GM12878 (cell line): ENCODE measurements at regions not wholly inside any gene's neighbourhood (a gene's known extent, or its start where the extent isn't known, plus 50 kb on each side); places are given as distances from the start of the nearest gene placed in this dataset.

Experiments
- BCL3 ChIP-seq: IDR thresholded peaks from 2 replicates; pipeline ENCODE4 v1.6.1; 2011; ENCODE audit warnings: borderline replicate concordance, low read depth, mild to moderate bottlenecking, moderate library complexity, low read length; ENCODE audit not compliant: insufficient read depth, poor library complexity, severe bottlenecking
- ESRRA ChIP-seq: IDR thresholded peaks from 2 replicates; pipeline ENCODE4 v1.6.1; 2012; ENCODE audit warnings: mild to moderate bottlenecking, low read length, improper control_type of control experiment
- HDGF ChIP-seq: fragments of 450-650 bp; IDR thresholded peaks from 2 replicates; pipeline ENCODE4 v1.6.1; 2016; ENCODE audit warnings: antibody characterized with exemption
- IKZF1 ChIP-seq: fragments of 450-650 bp; conservative IDR thresholded peaks from 2 replicates; pipeline ENCODE4 v1.6.1; 2017; ENCODE audit warnings: antibody characterized with exemption, mild to moderate bottlenecking
- IKZF2 ChIP-seq, 2 experiments: fragments of 450-650 bp; IDR thresholded peaks; 2 replicates each; pipeline ENCODE4 v1.6.1; 2017; ENCODE audit warnings: mild to moderate bottlenecking in 2 of 2, moderate library complexity in 2 of 2
- MEF2A ChIP-seq: IDR thresholded peaks from 2 replicates; pipeline ENCODE4 v1.6.1; 2011; ENCODE audit warnings: low read depth, mild to moderate bottlenecking, low read length, moderate library complexity; ENCODE audit not compliant: insufficient read depth
- MYC ChIP-seq: IDR thresholded peaks from 2 replicates; pipeline ENCODE4 v1.6.1; 2011; ENCODE audit warnings: mild to moderate bottlenecking, low read length, moderate library complexity, inconsistent platforms; ENCODE audit not compliant: insufficient read depth, insufficient replicate concordance, insufficient read length, severe bottlenecking
- TF ChIP-seq, protein P1 (sequence below): fragments of 450-650 bp; IDR thresholded peaks from 2 replicates; pipeline ENCODE4 v1.6.1; 2018; ENCODE audit warnings: mild to moderate bottlenecking, low read depth, moderate library complexity; ENCODE audit not compliant: partially characterized antibody
- TF ChIP-seq, protein P2 (sequence below): fragments of 150-350 bp; IDR thresholded peaks from 2 replicates; pipeline ENCODE4 v1.6.1; 2016; ENCODE audit warnings: low read depth, low read length

DNA sequence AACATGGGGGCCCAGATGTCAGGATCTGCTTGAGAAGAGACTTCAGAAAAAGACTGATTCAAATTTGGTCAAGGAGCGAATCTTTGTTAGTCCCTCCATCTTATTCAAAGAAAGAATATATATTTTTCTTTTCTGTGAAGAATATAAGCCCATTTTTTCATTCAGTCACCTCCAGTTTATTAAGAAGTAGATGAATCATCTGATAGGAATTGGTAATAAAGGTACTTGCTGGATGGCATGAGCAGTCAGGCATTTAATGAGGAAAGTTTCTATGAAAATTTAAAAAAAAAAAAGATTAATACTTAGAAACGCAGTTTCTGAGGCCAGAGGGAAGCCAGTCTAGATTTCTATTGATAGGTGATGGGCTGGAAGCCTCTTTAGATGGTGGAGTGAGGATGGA, 373.1 kb upstream of the SMC2 start (continued):
- TF ChIP-seq, protein P1, sequence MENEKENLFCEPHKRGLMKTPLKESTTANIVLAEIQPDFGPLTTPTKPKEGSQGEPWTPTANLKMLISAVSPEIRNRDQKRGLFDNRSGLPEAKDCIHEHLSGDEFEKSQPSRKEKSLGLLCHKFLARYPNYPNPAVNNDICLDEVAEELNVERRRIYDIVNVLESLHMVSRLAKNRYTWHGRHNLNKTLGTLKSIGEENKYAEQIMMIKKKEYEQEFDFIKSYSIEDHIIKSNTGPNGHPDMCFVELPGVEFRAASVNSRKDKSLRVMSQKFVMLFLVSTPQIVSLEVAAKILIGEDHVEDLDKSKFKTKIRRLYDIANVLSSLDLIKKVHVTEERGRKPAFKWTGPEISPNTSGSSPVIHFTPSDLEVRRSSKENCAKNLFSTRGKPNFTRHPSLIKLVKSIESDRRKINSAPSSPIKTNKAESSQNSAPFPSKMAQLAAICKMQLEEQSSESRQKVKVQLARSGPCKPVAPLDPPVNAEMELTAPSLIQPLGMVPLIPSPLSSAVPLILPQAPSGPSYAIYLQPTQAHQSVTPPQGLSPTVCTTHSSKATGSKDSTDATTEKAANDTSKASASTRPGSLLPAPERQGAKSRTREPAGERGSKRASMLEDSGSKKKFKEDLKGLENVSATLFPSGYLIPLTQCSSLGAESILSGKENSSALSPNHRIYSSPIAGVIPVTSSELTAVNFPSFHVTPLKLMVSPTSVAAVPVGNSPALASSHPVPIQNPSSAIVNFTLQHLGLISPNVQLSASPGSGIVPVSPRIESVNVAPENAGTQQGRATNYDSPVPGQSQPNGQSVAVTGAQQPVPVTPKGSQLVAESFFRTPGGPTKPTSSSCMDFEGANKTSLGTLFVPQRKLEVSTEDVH: no peak
- TF ChIP-seq IKZF1: no peak
- no peak for TF ChIP-seq BCL3
- no peak for TF ChIP-seq MEF2A
- no peak for TF ChIP-seq HDGF
- no peak for TF ChIP-seq IKZF2 (IDR thresholded peaks at IDR 0.05)
- TF ChIP-seq ESRRA: no peak
- TF ChIP-seq MYC: no peak
- TF ChIP-seq, protein P2, sequence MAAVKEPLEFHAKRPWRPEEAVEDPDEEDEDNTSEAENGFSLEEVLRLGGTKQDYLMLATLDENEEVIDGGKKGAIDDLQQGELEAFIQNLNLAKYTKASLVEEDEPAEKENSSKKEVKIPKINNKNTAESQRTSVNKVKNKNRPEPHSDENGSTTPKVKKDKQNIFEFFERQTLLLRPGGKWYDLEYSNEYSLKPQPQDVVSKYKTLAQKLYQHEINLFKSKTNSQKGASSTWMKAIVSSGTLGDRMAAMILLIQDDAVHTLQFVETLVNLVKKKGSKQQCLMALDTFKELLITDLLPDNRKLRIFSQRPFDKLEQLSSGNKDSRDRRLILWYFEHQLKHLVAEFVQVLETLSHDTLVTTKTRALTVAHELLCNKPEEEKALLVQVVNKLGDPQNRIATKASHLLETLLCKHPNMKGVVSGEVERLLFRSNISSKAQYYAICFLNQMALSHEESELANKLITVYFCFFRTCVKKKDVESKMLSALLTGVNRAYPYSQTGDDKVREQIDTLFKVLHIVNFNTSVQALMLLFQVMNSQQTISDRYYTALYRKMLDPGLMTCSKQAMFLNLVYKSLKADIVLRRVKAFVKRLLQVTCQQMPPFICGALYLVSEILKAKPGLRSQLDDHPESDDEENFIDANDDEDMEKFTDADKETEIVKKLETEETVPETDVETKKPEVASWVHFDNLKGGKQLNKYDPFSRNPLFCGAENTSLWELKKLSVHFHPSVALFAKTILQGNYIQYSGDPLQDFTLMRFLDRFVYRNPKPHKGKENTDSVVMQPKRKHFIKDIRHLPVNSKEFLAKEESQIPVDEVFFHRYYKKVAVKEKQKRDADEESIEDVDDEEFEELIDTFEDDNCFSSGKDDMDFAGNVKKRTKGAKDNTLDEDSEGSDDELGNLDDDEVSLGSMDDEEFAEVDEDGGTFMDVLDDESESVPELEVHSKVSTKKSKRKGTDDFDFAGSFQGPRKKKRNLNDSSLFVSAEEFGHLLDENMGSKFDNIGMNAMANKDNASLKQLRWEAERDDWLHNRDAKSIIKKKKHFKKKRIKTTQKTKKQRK: no peak
- TF ChIP-seq, all 136 proteins: peak for 0
